ENCODE measurements at regions not wholly inside any gene's neighbourhood (a gene's known extent, or its start where the extent isn't known, plus 50 kb on each side); places are given as distances from the start of the nearest gene placed in this dataset.

DNA sequence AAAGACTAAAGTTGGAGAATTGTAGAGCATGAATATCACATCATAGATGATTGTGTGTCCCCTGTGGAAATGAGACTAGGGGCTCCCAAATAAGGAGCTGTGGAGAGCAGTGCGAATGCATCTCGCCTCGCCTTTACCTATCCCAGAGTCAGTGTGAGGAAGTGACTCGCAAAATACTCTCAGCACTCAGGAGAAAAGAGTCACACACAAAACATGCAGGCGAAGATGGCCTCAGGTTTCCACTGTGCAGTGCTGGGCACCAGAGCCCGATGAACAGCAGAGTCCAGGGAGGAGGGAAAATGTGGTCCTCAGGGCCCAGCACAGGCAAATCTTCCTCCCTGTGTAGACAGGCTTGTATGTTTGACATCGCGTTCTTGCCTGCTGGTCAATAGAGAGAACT, 126.5 kb upstream of the AFDN start:
- intact Hi-C loops (cut with micrococcal nuclease) = no loop called here
- H3K4me1 ChIP-seq = peaks cover 22% of the 10 kb centered on the region
- no peaks in the 10 kb centered on the region for H3K36me3 ChIP-seq
- no peaks in the 10 kb centered on the region for H3K9me3 ChIP-seq (replicated peaks)
- H3K27ac ChIP-seq (replicated peaks) = peak overlapping the region; percentile 92
- TF ChIP-seq CTCF (IDR thresholded peaks at IDR 0.05; ENCODE audit: borderline replicate concordance) = no peak
- no peak overlapping the region for H3K4me3 ChIP-seq
- no peak for DNase-seq
- H3K27me3 ChIP-seq (ENCODE audit: low read depth) = peaks cover 4% of the 10 kb centered on the region

- intact Hi-C loops (cut with micrococcal nuclease) = no loop called here
- Histone ChIP-seq H3K27ac (replicated peaks) (peak overlapping the region; percentile 92), H3K4me3 (no peak overlapping the region), H3K36me3 (no peaks in the 10 kb centered on the region), H3K27me3 (ENCODE audit: low read depth) (peaks cover 4% of the 10 kb centered on the region), H3K4me1 (peaks cover 22% of the 10 kb centered on the region), H3K9me3 (replicated peaks) (no peaks in the 10 kb centered on the region)
- DNase-seq = no peak
- no peak for TF ChIP-seq CTCF (IDR thresholded peaks at IDR 0.05; ENCODE audit: borderline replicate concordance)
These were observed 125.7 kb upstream of the AFDN start for GRCh38 chr6:167701010-167701409.

DNA sequence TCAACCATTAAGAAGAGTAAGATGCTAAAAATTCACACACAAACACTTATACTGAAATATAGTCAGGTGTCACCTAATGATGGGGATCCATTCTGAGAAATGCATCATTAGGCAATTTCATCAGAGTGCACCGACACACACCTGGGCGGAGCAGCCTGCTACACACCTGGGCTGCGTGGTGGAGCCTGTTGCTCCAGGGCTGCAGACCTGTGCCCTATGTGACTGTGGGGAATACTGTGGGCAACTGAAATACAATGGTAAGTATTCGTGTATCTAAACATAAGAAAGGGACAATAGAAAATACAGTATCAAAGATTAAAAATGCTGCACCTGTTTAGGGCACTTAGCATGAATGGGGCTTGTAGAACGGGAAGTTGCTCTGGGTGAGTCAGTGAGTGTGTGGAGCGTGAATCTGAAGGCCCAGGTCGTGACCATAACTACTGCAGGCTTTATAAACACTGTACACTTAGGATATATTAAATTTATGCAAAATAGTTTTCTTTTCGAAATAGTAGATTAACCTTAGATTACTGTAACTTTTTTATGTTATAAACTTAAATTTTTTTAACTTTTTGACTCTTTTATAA, 124.4 kb upstream of the AFDN start:
- Histone ChIP-seq H3K27ac (replicated peaks) (no peak overlapping the region), H3K27me3 (ENCODE audit: low read depth) (peaks cover 4% of the 10 kb centered on the region), H3K4me3 (no peak overlapping the region), H3K9me3 (replicated peaks) (no peaks in the 10 kb centered on the region), H3K4me1 (peaks cover 22% of the 10 kb centered on the region), H3K36me3 (no peaks in the 10 kb centered on the region)
- intact Hi-C loops (cut with micrococcal nuclease) = no loop called here
- no peak for TF ChIP-seq CTCF (IDR thresholded peaks at IDR 0.05; ENCODE audit: borderline replicate concordance)
- DNase-seq = no peak

DNA sequence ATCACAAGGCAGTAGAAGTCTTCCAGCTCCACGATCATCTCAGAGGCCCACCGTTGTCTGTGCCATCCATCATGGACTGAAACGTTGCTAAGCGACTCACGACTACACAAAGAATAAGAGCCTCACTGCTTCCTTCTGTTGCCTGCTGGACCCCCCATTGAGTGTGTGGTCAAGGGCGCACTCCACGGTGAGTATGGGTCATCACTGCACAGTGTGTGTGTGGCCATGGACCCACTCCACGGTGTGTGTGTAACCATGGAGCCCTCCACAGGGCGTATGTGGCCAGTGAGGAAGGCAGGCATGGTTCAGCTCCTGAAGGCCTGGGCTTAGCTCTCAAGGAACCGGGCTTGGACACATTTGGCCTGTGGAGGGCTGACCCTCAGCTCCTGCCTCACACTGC, 123.4 kb upstream of the AFDN start:
- intact Hi-C loops (cut with micrococcal nuclease) = no loop called here
- TF ChIP-seq CTCF (IDR thresholded peaks at IDR 0.05; ENCODE audit: borderline replicate concordance) = no peak

GRCh38 chr6:167703781-167704180, 122.9 kb upstream of the AFDN start:
- Histone ChIP-seq H3K27ac (replicated peaks) (no peak overlapping the region), H3K36me3 (no peaks in the 10 kb centered on the region), H3K4me3 (no peak overlapping the region), H3K9me3 (replicated peaks) (no peaks in the 10 kb centered on the region), H3K4me1 (peaks cover 21% of the 10 kb centered on the region), H3K27me3 (ENCODE audit: low read depth) (peaks cover 2% of the 10 kb centered on the region)
- intact Hi-C loops (cut with micrococcal nuclease) = no loop called here
- TF ChIP-seq CTCF (IDR thresholded peaks at IDR 0.05; ENCODE audit: borderline replicate concordance) = no peak
- no peak for DNase-seq

More for the DNA sequence above, 123.4 kb upstream of the AFDN start:
- H3K27ac ChIP-seq (replicated peaks) = no peak overlapping the region
- H3K9me3 ChIP-seq (replicated peaks) = no peaks in the 10 kb centered on the region
- H3K4me1 ChIP-seq = peaks cover 22% of the 10 kb centered on the region
- no peak overlapping the region for H3K4me3 ChIP-seq
- H3K36me3 ChIP-seq = no peaks in the 10 kb centered on the region
- H3K27me3 ChIP-seq (ENCODE audit: low read depth) = peaks cover 4% of the 10 kb centered on the region
- DNase-seq = no peak

All from left ventricle myocardium inferior (tissue), 1 donor.